ENCODE measurements at regions not wholly inside any gene's neighbourhood (a gene's known extent, or its start where the extent isn't known, plus 50 kb on each side); places are given as distances from the start of the nearest gene placed in this dataset.

DNA sequence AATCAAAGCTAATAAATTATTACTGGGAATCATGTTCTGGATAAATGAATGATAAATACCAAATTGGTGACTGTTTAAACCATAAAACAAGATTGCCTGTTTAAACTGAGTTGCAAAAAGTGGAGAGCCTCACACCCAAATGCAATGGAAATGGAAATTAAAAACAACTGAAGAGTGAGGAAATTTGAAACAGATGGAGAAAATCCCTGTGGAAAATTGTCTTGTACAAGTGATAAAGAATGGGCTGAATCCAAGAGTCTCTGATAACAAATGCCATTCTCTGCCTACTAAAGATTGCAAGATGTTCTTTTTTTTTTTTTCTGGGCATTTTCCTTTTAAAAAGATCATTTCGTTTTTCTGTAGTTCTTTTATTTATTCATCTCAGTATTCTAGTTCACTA is 426.3 kb downstream of the NLGN4X start:
- H3K79me2 ChIP-seq: no peaks in the 10 kb centered on the region
- no peaks in the 10 kb centered on the region for H3K36me3 ChIP-seq (ENCODE audit: control insufficient read depth, insufficient read depth, low read length)
- no peaks in the 10 kb centered on the region for H3K9me3 ChIP-seq (ENCODE audit: control insufficient read depth, low read length)
- no peak overlapping the region for H2AFZ ChIP-seq
- no peaks in the 10 kb centered on the region for H3K27me3 ChIP-seq (ENCODE audit: control insufficient read depth, insufficient read depth, low read length)
- TF ChIP-seq, protein P1, sequence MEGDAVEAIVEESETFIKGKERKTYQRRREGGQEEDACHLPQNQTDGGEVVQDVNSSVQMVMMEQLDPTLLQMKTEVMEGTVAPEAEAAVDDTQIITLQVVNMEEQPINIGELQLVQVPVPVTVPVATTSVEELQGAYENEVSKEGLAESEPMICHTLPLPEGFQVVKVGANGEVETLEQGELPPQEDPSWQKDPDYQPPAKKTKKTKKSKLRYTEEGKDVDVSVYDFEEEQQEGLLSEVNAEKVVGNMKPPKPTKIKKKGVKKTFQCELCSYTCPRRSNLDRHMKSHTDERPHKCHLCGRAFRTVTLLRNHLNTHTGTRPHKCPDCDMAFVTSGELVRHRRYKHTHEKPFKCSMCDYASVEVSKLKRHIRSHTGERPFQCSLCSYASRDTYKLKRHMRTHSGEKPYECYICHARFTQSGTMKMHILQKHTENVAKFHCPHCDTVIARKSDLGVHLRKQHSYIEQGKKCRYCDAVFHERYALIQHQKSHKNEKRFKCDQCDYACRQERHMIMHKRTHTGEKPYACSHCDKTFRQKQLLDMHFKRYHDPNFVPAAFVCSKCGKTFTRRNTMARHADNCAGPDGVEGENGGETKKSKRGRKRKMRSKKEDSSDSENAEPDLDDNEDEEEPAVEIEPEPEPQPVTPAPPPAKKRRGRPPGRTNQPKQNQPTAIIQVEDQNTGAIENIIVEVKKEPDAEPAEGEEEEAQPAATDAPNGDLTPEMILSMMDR (IDR thresholded peaks at IDR 0.05): no peak
- H3K27ac ChIP-seq: no peak overlapping the region
- no peak overlapping the region for H3K4me3 ChIP-seq (ENCODE audit: low read depth, low read length)
- H3K4me2 ChIP-seq (ENCODE audit: low read length): no peak overlapping the region
- H3K9ac ChIP-seq: no peak overlapping the region
- H3K4me1 ChIP-seq: no peaks in the 10 kb centered on the region

DNA sequence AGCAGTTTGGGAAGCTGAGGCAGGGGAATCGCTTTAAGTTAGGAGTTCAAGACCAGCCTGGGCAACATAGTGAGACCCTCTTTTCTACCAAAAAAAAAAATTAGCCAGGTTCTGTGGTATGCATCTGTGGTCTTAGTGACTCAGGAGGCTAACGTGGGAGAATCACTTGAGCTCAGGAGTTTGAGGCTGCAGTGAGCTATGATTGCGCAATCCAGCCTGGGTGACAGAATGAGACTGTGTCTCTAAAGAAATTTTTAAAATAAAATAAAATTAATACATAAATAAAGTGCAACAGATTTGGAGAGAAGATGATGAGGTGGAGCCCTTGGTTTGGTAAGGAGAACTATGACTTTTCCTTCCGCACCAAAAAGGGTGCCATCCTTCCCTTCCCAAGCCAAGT is 436.9 kb downstream of the NLGN4X start:
- Histone ChIP-seq H2AFZ (no peak overlapping the region), H3K4me2 (ENCODE audit: low read length) (no peak overlapping the region), H3K4me1 (no peaks in the 10 kb centered on the region), H3K79me2 (no peaks in the 10 kb centered on the region), H3K4me3 (ENCODE audit: low read depth, low read length) (no peak overlapping the region), H3K27me3 (ENCODE audit: control insufficient read depth, insufficient read depth, low read length) (no peaks in the 10 kb centered on the region), H3K36me3 (ENCODE audit: control insufficient read depth, insufficient read depth, low read length) (no peaks in the 10 kb centered on the region), H3K9me3 (ENCODE audit: control insufficient read depth, low read length) (no peaks in the 10 kb centered on the region), H3K9ac (no peak overlapping the region), H3K27ac (no peak overlapping the region)
- TF ChIP-seq, protein P1 (IDR thresholded peaks at IDR 0.05): no peak

DNA sequence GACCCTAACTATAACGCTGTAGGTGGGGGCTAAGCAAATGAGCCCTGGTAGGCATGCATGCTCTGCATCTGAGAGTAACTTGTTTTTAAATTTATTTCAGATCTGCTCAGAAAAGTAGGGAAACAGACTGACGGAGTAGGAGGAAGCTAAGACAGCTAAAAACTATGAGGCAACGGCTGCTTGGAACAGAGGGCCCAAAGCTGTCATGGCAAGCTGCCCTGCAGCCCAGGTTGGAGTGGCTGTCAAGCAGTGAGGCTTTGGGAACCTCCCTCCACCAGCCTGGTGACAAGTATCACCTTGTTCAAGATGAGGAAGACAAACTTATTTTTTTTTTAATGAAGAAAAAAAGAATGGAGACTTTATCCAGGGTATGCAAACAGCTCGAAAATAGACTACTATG is 439.8 kb downstream of the NLGN4X start:
- H3K4me3 ChIP-seq (ENCODE audit: low read depth, low read length): no peak overlapping the region
- H3K9ac ChIP-seq: no peak overlapping the region
- TF ChIP-seq, protein P1 (IDR thresholded peaks at IDR 0.05): no peak
- no peak overlapping the region for H3K4me2 ChIP-seq (ENCODE audit: low read length)
- H3K27me3 ChIP-seq (ENCODE audit: control insufficient read depth, insufficient read depth, low read length): no peaks in the 10 kb centered on the region
- H3K27ac ChIP-seq: no peak overlapping the region
- no peaks in the 10 kb centered on the region for H3K79me2 ChIP-seq
- H3K36me3 ChIP-seq (ENCODE audit: control insufficient read depth, insufficient read depth, low read length): no peaks in the 10 kb centered on the region
- H3K9me3 ChIP-seq (ENCODE audit: control insufficient read depth, low read length): no peaks in the 10 kb centered on the region
- no peak overlapping the region for H2AFZ ChIP-seq
- H3K4me1 ChIP-seq: no peaks in the 10 kb centered on the region

DNA sequence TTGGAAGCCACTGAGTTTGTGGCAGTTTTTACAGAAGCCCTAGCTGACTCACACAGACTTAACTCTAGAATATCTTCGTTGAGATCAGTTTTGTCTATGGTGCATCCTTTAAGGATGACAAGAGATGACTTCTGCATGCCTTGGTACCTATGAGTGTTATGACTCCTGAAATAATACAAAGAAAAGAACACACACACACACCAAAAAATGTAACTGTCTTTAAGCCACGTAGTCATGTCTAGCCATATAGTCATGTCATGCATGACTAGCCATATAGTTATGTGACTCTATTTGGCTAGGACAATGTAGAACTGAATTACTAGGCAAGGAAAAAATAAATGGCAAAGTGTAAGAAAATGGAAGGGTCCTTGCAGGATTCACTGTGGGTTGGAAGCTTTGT is 447.8 kb downstream of the NLGN4X start:
- Histone ChIP-seq H2AFZ (peak overlapping the region; percentile 7), H3K9me3 (ENCODE audit: control insufficient read depth, low read length) (no peaks in the 10 kb centered on the region), H3K4me3 (ENCODE audit: low read depth, low read length) (no peak overlapping the region), H3K4me2 (ENCODE audit: low read length) (no peak overlapping the region), H3K79me2 (no peaks in the 10 kb centered on the region), H3K36me3 (ENCODE audit: control insufficient read depth, insufficient read depth, low read length) (no peaks in the 10 kb centered on the region), H3K9ac (no peak overlapping the region), H3K4me1 (no peaks in the 10 kb centered on the region), H3K27ac (no peak overlapping the region), H3K27me3 (ENCODE audit: control insufficient read depth, insufficient read depth, low read length) (no peaks in the 10 kb centered on the region)
- TF ChIP-seq, protein P1 (IDR thresholded peaks at IDR 0.05): no peak

DNA sequence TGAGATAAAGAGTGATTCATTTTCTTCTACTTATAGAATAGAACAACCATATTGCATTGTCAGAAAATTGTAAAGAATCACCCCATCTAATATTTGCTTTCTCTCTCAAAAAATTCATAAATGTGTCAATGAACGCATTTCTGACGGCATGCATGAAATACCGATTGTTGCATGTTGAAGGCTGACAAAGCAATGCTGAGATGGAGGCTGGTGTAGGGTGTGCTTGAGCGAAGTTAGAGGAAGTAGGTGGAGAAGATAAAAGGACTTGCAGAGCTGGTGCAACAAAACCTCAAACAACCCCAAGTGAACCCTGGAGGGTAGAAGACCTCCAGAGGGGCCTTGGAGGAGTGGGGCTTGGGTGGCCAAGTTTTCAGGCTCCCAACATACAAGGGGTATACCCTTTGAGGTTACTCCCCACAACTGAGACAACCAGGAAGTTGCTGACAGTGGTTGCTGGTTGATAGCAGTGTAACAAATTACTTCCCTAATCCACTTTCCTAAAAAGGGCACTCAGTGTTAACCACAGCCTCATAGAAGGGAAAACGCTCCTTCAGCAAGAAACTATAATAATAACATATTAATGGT is 452.7 kb downstream of the NLGN4X start:
- Histone ChIP-seq H2AFZ (no peak overlapping the region), H3K4me3 (ENCODE audit: low read depth, low read length) (no peak overlapping the region), H3K4me1 (no peaks in the 10 kb centered on the region), H3K36me3 (ENCODE audit: control insufficient read depth, insufficient read depth, low read length) (no peaks in the 10 kb centered on the region), H3K79me2 (no peaks in the 10 kb centered on the region), H3K4me2 (ENCODE audit: low read length) (no peak overlapping the region), H3K27me3 (ENCODE audit: control insufficient read depth, insufficient read depth, low read length) (no peaks in the 10 kb centered on the region), H3K9ac (no peak overlapping the region), H3K27ac (no peak overlapping the region), H3K9me3 (ENCODE audit: control insufficient read depth, low read length) (no peaks in the 10 kb centered on the region)
- TF ChIP-seq, protein P1 (IDR thresholded peaks at IDR 0.05): no peak

Measured in parathyroid adenoma (tissue), 2 donors.